Mucosa of gallbladder (tissue), 1 donor: ENCODE measurements at regions not wholly inside any gene's neighbourhood (a gene's known extent, or its start where the extent isn't known, plus 50 kb on each side); places are given as distances from the start of the nearest gene placed in this dataset.

Experiments used
- DNase-seq: peaks from one replicate; pipeline ENCODE4 v3.0.0-alpha.2; 2020; ENCODE audit warnings: low spot score
- donor health status: DM: no; HTN: no; CAD: no.

DNA sequence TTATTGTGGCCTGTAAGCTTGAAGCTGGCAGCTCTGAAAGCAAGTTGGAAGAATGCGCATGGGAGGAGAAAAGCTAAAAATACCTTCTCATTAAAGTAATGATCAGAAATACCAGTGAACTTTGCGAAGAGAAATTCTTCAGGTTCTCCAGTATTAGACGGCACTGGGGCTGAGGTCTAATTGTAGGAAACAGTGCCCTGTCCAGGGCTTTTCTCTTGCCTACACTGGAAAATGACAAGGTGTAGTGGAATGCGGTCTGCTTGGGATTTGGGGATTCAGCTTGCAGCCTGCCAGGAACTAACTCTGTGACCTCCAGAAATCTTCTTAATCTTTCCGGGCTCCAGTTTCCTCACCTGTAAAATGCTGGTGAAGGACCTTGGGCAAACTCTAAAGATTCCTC is 53.3 kb upstream of the KCNJ16 start:
- DNase-seq, result no peak

DNA sequence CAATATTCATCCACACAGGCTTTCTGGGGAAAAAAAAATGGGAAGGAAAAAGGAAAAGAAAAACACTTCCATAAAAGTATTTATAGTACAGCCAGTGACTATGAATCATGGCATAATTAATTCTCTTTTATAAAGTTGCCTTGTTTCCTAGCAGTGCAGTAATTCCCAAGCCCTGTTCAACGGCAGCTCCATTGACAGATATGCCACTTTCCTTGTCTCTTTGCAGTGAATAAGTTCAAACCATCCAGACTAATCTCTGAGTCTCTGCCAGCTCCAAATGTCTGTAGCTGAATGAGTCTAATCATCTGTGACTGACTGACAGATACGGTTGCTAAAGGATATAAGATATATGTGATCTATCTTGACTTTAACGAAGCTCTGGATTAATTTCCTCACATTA is 52.9 kb upstream of the KCNJ16 start:
- DNase-seq, result no peak

DNA sequence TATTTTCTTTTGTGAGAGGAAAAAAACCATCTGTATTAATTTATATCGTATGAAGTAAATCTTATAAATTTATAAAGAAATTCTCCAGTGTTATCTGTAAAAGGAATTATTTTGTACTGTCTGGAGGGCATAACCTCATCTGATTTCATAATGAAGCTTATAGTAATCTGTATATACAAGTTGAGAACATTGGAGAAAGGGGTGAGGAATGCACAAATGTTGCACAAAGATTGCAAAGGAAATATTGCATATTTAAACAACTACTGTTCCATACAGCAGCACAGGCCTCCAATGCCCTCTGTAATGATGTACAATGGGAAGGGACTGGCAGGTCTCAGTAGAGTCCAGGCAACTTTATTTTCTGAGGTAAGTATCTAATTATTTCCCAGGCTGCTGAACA is 50.8 kb upstream of the KCNJ16 start:
- no peak for DNase-seq
